ENCODE measurements at regions not wholly inside any gene's neighbourhood (a gene's known extent, or its start where the extent isn't known, plus 50 kb on each side); places are given as distances from the start of the nearest gene placed in this dataset.
"Not testable (repeated sequence)": the region's sequence is repeated elsewhere in the genome, so short reads cannot be mapped to it uniquely, and the experiment has no call there.

DNA sequence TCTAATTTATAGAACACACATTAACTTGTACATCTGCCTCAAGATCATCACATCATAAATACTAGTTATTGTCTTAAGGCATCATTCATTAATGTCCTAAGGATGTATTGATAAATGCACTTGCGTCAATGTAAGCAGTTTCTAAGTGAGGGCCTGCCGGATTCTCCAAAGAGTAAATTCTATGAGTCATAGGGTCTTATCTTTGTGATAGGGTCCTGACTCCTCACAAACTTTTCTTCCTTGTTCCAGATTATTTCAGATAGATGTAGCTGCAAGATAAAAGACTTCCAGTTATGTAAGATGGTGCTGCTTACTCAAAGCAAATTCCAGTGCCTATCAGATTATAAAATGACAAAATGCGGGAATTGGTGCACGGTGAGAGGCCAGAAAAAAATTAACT lies 315.0 kb upstream of the SLC39A10 start:
- no peak for DNase-seq

DNA sequence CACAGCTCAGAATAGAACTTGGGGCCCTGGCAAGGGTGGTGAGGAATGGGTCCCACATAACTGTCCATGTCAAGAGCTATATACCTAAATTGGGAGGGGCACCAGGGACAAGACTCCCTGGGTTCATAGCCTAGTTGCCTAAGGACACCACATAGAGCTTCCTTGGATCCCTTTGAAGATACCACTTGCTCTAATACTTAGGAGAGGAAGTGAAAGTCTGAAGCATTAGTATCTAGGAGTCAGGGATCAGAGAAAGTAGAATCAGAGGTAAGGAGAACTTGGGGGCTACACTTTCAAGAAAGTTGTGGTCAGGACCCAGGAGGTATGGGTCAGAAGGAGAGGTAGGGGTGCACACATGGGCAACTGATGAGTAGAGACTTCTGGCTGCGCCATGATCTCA lies 318.2 kb upstream of the SLC39A10 start:
- DNase-seq = no peak

DNA sequence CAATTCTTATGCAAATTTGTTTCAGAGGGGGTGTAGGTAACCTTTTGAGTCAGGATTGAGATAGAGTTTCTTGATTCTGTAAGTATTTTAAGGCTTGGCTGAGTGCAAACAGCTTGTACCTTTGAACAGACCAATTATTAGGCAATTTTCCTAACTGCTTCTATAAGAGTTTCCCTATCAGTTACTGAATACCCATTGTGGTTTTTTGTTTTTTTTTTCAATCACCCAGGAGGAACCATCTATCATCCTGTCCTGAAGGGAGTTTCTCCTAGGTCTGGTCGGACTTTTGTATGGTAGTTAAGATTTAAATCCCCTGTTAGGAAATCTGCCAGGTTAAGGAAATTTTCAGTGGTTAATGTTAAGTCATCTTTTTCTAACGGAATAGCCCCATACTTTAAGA lies 319.4 kb upstream of the SLC39A10 start:
- no peak for DNase-seq

DNA sequence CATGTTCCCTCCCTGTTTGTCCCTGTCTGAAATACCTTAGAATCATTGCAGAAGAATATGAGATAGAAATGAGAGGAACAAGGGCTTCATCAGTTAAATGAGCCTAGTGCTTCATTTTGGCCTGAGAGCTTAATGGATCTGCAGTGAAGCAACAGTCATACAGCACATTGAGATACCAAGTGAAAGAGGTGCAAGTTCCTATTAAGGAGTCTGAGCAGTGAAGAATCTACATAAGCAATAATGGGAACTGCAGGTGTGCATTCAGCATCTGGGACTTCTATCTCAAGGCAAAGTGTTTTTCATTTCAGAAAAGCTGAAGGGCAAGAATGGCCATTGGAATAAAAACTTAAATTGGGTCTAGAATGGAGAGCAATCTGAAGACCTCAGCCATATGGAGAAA lies 323.2 kb upstream of the SLC39A10 start:
- DNase-seq = no peak

DNA sequence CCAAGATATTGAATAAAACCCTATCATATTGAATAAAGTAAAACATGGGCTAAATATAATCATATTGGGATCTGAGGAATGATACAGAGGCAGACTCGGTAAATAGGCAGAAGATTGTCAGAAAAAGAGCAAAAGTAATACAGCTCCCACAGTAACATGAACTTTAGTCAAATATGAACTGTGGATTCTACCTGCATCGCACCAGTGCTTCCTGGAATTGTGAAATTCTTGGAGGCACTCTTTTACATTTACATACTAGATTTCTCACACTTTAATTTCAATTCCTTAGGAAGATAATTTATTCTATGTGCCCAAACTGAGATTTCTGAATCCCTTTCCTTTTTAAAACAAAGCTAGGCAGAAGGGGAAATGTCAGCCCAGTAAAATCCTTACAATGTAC lies 325.1 kb upstream of the SLC39A10 start:
- no peak for DNase-seq

DNA sequence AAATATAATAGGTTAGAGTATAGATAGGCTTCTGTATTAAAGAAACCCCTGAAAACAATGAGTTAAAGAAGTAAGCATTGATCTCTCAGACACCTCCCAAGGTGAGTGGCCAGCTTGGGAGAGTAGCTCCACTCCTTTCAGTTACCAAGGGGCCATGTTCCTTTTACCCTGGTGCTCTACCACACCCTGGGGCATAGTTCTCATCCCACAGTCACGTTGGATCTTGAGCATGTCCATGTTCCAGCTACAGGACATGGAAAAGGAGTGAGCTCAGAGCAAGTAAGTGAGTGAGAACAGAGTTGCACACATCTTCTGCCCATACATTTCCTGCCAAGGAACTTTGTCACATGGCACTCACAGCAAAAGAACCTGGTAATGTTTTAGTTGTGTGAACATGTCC lies 325.9 kb upstream of the SLC39A10 start:
- DNase-seq = no peak

DNA sequence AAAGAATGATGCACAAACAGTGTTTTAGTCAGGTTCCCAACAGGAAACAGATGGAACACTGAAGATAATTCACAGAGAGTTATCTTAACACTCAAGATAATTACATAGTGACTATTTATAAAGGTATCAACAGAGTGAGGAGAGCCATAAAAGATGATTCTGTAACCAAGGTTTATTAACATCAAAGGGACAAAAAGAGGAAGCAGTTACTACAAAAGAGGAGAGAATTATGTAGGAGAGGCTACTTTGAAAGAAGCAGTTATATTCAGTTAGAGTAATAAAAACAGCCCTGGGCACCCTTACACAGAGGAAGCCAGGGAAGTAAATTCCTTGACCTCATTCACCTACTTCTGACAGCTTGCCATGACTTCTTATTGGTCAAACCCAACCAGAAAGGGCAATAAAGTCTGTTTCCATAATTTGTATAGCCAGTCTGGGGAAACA lies 326.5 kb upstream of the SLC39A10 start:
- DNase-seq = no peak

DNA sequence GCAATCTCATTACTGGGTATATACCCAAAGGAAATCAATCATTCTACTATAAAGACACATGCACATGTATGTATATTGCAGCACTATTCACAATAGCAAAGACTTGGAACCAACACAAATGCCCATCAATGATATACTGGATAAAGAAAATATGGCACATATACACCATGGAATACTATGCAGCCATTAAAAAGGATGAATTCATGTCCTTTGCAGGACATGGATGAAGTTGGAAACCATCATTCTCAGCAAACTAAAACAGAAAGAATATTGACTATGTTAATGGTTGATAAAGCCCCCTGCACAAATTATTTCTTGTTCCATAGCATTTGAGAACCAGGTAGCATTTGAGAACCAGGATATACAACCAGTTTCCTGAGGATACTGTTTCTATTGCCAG lies 327.2 kb upstream of the SLC39A10 start:
- not testable (repeated sequence) for DNase-seq

DNA sequence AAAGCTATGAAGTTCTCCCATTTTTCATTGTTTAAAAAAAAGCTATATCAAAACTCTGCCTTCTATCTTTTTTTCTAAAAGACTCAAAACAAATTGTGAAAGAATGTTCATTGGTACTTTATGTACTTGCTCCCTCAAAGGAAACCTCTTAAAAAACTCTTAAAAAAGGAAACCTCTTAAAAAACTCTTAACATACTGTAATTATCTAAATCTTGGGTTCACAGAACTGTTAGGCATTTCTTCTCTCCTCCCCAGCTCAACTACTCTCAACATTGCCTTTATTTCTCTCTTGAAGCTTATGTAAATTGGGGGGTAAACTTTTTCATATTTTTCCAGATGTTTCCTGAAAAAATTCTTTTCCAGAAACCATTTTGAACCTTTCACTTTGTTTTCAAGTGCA lies 330.5 kb upstream of the SLC39A10 start:
- DNase-seq = no peak

DNA sequence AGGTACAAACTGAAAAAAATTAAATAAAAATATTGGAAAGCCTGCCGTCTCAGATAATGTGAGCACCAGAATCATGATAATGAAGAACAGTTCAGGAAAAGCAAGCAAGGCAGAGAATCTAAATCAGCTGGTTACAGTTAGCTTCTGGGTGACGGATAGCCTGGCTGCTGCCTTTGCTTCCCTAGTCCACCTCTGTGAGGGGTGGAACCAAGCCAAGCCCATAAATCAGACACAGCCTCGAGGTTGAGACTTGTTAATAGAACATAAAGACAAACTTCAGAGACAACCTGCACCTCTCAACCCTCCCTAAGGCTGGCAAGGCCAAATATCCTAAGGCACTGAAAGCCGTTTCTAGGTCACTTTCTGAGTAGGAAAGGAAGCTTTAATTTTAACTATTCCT lies 334.7 kb upstream of the SLC39A10 start:
- DNase-seq = no peak

DNA sequence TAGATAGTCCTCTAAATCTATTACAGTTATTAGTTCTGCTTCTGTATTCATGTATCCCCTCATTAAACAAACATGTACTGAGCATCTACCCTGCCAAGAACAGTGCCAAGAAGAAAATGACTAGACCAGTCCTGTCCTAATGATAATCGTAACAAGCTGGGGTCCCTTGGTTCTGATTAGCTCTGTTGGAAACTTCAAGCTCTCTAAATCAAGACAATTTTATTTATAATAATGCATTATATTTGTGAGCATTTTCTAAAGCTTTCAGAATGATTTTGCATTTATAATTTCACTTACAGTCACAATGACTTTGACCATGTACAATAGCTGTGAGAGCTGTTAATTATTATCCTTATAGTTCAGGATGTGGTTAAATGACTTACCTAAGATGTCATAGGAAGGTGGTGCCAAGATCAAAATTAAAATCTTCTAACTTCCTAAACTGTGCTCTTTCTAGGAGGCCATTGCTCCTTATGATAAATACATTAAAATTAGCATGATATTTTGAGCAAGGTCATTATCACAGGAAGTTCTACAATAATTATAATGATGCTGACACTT lies 336.5 kb upstream of the SLC39A10 start:
- no peak for DNase-seq

DNA sequence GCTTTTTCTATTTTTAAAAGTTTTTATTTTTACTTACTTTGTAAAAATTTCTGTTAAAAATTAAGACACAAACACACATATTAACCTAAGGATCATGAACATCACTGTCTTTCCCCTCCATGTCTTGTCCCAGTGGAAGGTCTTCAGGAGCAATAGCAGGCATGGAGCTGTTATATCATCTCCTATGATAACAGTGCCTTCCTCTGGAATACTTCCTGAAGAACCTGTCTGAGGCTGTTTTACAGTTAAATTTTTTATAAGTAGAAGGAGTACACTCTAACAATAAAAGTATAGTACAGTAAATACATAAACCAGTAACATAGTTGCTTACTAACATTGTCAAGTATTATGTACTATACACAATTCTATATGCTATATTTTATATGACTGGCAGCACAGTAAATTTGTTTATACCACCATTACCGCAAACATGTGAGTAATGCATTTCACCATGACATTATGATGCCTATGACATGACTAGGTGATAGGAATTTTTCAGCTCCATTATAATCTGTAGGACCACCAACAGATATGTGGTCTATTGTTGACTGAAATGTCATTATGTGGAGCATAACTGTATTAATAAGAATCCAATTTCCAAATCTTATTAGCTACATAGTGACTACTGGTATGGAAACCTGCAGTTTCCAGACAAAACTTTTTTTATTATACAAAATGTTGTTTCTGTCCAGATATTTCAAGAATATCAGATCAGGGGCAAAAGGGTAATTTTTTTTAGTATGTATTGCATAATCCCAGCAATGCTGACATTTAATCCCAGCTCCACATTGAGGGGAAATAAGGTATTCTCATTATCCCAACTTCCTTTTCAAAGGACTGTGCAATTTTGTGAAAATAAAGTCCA lies 337.2 kb upstream of the SLC39A10 start:
- no peak for DNase-seq

DNA sequence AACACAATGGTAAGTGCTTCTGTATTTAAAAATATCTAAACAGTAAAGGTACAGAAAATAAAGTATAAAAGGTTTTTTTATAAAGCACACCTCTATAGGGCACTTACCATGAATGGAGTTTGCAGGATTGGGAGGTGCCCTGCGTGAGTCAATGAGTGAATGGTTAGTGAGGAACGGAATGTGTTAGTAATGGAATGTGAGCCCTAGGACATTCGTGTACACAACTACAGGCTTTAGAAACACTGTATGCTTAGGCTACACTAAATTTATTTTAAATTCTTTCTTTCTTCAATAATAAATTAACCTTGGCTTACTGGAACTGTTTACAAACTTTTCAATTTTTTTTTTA lies 337.9 kb upstream of the SLC39A10 start:
- DNase-seq = no peak

DNA sequence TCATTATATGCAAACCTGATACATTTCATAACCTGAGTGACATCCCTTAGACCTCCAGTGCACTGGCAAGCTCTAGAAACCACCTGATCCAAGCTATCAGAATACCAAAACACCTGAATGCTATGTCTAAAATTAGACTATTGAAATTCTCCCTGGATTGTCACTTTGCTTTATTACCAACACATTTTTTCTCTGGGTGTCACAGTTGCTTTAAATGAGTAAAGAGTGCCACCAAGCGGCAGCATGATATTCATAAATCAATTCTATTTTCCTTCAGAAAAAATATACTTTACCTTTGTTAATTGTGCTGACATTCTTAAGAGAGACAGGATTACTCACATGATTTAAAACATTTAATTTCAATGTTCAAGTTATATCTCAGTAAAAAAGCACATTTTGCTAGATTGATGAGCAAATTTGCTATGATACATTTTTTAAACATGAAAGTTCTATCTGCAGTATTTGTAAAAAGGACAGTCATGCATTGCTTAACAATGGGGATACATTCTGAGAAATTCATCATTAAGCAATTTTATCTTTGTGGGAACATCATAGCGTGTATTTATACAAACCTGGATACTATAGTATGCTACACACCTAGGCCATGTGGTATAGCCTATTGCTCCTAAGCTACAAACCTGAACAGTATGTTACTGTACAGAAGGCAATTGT lies 338.4 kb upstream of the SLC39A10 start:
- DNase-seq = peak; percentile 4 to 5

DNA sequence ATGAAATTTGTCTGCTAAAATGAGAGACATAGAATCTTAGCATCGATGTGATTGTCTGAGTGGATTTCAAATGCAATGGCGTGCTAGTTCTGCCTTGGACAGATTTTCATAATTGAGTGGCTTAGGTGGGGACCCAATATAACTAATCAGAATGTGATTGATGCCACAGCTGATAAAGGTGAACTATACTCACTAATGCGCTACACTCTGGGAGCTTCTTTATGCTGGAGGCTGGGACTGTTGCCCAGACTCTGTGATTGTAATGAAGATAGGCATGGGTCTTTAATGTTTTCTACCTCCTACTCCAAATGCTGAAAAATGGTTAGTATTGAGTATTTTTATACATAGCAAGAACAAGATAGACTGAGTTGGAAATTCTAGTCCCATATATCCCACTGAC lies 339.5 kb upstream of the SLC39A10 start:
- no peak for DNase-seq

DNA sequence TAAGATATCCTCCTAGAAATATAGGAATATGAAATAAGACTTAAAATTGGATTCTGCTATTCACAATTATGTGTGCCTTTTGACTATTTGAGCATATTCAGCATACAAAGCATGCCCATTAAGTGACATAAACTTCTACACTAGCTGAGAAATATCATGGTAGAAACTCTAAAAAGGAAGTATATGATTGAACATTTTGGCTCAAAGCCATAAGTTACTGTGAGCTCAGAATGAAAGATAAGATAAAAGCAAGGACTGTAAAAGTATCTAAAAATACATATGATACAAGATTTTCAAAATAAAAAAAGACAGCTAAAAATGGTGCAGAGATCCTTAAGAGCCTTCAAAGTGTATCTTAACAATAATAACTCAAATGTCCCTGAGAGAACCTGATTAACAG lies 340.5 kb upstream of the SLC39A10 start:
- no peak for DNase-seq

DNA sequence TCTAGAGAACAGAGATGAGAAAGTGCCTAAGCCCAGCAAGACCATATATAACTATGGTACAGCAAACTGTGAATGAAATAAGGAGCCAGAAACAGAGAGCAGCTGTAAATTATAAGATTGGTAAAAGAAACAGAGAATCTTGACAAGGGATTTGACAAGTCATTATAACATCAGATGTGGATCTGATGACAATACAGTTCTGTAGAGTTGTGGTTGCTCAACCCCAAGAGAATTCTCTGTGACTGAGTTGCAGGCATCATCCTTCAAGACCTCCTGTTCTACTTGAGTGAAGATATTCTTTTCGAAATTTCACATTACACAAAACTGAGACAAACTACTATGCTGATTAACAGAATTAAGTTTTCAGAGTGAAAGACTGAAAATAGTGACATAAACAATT lies 343.1 kb upstream of the SLC39A10 start:
- DNase-seq = no peak

DNA sequence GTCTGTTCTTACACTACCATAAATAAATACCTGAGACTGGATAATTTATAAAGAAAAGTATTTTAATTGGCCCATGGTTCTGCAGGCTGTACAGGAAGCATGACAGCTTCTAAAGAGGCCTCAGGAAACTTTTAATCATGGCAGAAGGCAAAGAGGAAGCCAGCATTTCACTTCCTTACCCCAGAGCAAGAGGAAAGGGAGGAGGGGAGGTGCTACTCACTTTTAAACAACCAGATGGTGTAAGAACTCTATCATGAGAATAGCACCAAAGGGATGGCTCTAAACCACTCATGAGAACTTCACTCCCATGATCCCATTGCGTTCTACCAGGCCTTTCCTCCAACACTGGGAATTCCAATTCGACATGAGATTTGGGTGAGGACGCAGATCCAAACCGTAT lies 344.4 kb upstream of the SLC39A10 start:
- no peak for DNase-seq

DNA sequence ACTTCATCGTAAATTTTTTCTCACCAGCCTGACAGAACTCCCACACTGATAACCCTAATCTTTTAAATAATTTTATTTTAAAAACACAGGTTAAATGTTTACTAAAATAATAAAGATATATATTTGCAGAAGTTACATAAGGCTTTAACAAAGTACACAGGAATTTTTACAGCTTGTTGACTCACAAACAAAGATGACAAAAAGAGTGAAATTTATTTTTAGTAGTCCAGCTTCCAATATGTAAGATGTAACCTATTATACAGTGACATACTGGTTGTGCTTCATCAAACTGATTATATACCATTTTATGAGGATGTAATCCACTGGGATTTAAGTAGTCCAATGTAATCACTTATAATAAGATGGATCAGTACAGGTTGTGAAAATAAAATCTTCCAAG lies 348.9 kb upstream of the SLC39A10 start:
- DNase-seq = no peak

DNA sequence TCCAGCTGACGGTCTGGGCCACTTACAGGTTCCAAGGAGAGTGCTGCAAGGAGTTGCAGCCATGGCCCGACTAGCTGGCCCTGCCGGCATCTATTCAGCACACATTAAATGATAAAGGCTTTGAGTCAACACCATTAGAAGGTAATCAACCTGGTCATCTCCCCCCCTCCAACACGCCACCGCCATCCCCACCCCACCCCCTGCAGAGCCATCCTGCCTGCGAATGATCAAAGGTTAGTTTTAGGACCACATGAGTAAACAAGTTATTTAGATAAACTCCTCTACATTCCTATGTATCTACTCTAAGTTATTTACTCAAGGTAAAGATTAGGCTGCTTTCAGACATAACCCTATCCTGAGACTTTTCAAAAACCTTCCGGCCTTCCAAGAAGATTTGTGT lies 349.3 kb upstream of the SLC39A10 start:
- no peak for DNase-seq

DNA sequence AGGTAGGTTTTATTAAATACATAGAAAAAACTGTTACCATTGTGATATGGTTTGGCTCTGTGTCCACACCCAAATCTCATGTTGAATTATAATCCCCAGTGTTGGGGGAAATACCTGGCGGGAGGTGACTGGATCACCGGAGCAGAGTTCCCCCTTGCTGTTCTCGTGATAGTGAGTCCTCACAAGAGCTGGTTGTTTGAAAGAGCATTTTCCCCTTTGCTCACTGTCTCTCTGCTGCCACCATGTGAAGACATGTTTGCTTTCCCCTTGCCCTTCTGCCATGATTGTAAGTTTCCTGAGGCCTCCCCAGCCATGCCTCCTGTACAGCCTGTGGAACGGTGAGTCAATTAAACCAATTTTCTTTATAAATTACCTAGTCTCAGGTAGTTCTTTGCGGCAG lies 352.7 kb upstream of the SLC39A10 start:
- no peak for DNase-seq

DNA sequence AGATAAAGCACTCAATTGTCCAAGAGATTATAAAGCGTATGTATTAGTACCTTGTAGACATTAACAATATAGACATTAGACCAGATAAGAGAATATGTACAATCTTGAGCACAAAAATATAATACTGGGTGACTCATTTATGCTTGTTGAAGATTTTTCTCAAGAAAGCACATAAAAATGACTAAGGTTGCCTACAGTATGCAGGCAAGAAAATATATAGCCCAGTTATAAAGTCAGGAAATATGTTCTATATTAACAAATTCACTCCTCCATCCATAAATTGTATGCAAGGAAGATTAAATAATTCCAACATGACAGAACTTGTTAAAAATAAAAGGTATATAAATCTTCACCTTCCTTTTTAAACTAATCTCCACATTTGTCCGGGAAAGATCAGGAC lies 356.4 kb upstream of the SLC39A10 start:
- no peak for DNase-seq

DNA sequence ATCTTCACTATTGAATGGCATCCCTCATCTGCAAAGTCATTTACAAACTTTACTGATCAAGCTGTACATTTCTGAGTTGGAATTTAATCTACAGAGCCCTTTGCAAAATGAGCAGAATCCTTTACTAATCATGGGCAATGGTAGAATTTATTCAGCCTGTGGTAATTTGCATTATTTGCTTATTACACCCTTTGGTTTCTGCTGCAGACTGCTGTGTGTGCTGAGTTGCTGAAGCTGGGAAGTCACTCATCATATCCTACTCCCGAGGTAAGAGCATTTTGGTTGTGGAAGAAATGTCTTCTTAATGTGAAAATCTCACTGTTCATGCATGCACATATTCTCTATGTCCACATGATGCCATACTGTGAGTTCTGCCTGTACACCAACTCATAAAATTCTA lies 357.4 kb upstream of the SLC39A10 start:
- no peak for DNase-seq

DNA sequence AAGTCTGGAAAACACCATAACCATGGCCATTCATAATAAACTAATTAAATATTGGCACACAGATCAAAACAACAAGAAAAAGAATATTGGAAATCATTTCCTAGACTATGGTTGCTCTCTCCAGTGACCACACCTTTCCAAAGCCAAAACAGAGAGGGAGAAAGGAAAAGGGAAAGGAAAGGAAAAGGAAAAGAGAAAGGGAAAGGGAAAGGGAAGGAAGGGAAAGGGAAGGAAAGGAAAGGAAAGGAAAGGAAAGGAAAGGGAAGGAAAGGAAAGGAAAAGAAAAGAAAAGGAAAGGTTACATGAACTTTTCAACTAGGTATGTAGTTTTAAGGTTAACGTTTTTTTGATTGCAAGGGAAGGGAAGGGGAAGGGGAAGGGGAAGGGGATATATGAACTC lies 360.5 kb upstream of the SLC39A10 start:
- DNase-seq = no peak

Measured in NCI-H187 (cell line).